NT2/D1 (cell line): ENCODE measurements at regions not wholly inside any gene's neighbourhood (a gene's known extent, or its start where the extent isn't known, plus 50 kb on each side); places are given as distances from the start of the nearest gene placed in this dataset.

Experiments used
- DNase-seq: peaks from one replicate; pipeline ENCODE4 v3.0.0-alpha.2; 2011; ENCODE audit warnings: low read depth, low spot score
- H3K27me3 ChIP-seq: 2 replicates; pipeline ENCODE4 v1.6.0; 2011; ENCODE audit warnings: mild to moderate bottlenecking; ENCODE audit not compliant: insufficient read length, insufficient read depth
- H3K36me3 ChIP-seq: 2 replicates; pipeline ENCODE4 v1.6.1; 2011; ENCODE audit warnings: mild to moderate bottlenecking, low read length, mixed read lengths; ENCODE audit not compliant: insufficient read depth, insufficient read length
- H3K4me1 ChIP-seq: 2 replicates; pipeline ENCODE4 v1.5.1; 2011; ENCODE audit not compliant: insufficient read depth, insufficient read length
- H3K4me3 ChIP-seq: 2 replicates; pipeline ENCODE4 v1.5.1; 2011; ENCODE audit warnings: low read depth; ENCODE audit not compliant: insufficient read length
- H3K9ac ChIP-seq: 2 replicates; pipeline ENCODE4 v1.6.0; 2011; ENCODE audit warnings: low read depth; ENCODE audit not compliant: insufficient read length
- H3K9me3 ChIP-seq: 2 replicates; pipeline ENCODE4 v1.5.1; 2011; ENCODE audit warnings: mild to moderate bottlenecking, low read length; ENCODE audit not compliant: insufficient read depth
- SUZ12 ChIP-seq: IDR thresholded peaks from 2 replicates; pipeline ENCODE4 v1.6.1; 2011; ENCODE audit not compliant: insufficient read length, insufficient read depth; ENCODE audit errors: extremely low read depth
- YY1 ChIP-seq: IDR thresholded peaks from 2 replicates; pipeline ENCODE4 v1.6.1; 2011; ENCODE audit not compliant: insufficient read length, insufficient read depth
- ZNF274 ChIP-seq: IDR thresholded peaks from 2 replicates; pipeline ENCODE4 v1.6.1; 2011; ENCODE audit warnings: mild to moderate bottlenecking, low read depth, low read length

GRCh38 chrX:34406580-34406979, 250.5 kb downstream of the TMEM47 start:
- TF ChIP-seq SUZ12 (no peak), ZNF274 (no peak), YY1 (no peak)
- H3K9ac ChIP-seq: no peak overlapping the region
- H3K9me3 ChIP-seq: no peaks in the 10 kb centered on the region
- no peak overlapping the region for H3K4me3 ChIP-seq
- H3K4me1 ChIP-seq: peaks cover 2% of the 10 kb centered on the region
- no peaks in the 10 kb centered on the region for H3K36me3 ChIP-seq
- no peak for DNase-seq
- no peaks in the 10 kb centered on the region for H3K27me3 ChIP-seq

DNA sequence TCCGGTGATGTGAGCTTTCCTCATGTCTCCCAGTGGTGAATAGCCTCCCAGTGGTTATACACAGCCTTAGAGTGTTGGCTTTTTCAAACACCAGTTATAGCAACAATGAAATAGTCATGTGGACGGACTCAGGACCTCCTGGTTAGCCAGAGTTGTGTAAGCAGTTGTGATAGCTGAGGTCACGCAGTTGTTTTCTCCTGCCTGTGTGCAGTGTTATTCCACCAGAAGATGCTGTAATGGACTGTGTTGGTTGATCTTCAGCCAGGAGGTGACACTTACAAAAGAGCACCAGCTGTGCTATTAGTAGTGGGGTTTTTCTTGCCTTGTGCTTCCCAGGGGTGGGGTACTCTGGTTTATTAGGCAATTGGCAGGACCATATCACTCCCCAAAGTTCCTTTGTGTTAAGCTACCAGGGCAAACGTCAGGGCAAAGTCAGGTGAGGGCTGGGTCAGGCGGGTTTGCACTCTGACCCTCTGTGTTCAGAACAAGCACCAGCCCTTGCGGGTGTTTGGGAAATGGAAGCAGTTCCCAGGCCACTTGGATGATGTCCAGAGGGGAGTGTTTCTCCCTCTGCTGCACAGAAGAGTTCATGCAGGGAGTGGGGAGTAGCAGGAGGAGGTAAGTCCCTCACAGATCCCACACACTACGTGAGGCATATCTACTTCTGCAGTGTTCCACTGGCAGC, 252.6 kb downstream of the TMEM47 start:
- H3K9ac ChIP-seq: no peak overlapping the region
- H3K4me1 ChIP-seq: peaks cover 2% of the 10 kb centered on the region
- TF ChIP-seq SUZ12 (no peak), YY1 (no peak), ZNF274 (no peak)
- H3K4me3 ChIP-seq: no peak overlapping the region
- no peaks in the 10 kb centered on the region for H3K27me3 ChIP-seq
- H3K36me3 ChIP-seq: no peaks in the 10 kb centered on the region
- DNase-seq: no peak
- H3K9me3 ChIP-seq: no peaks in the 10 kb centered on the region

GRCh38 chrX:34401411-34401810, 255.7 kb downstream of the TMEM47 start:
- Histone ChIP-seq H3K27me3 (no peaks in the 10 kb centered on the region), H3K4me3 (no peak overlapping the region), H3K9me3 (no peaks in the 10 kb centered on the region), H3K36me3 (no peaks in the 10 kb centered on the region), H3K9ac (no peak overlapping the region), H3K4me1 (peaks cover 2% of the 10 kb centered on the region)
- DNase-seq: no peak
- TF ChIP-seq SUZ12 (no peak), YY1 (no peak), ZNF274 (no peak)

- H3K4me1 ChIP-seq: no peaks in the 10 kb centered on the region
- H3K9me3 ChIP-seq: no peaks in the 10 kb centered on the region
- no peaks in the 10 kb centered on the region for H3K27me3 ChIP-seq
- H3K36me3 ChIP-seq: no peaks in the 10 kb centered on the region
- TF ChIP-seq YY1 (no peak), ZNF274 (no peak), SUZ12 (no peak)
- no peak overlapping the region for H3K9ac ChIP-seq
- DNase-seq: no peak
- no peak overlapping the region for H3K4me3 ChIP-seq
Measured at GRCh38 chrX:34382416-34382815, 250.3 kb upstream of the FAM47A start.

GRCh38 chrX:34381241-34381640, 249.1 kb upstream of the FAM47A start:
- Histone ChIP-seq H3K27me3 (no peaks in the 10 kb centered on the region), H3K36me3 (no peaks in the 10 kb centered on the region), H3K9me3 (no peaks in the 10 kb centered on the region), H3K4me3 (no peak overlapping the region), H3K4me1 (no peaks in the 10 kb centered on the region), H3K9ac (no peak overlapping the region)
- no peak for TF ChIP-seq ZNF274
- no peak for DNase-seq

DNA sequence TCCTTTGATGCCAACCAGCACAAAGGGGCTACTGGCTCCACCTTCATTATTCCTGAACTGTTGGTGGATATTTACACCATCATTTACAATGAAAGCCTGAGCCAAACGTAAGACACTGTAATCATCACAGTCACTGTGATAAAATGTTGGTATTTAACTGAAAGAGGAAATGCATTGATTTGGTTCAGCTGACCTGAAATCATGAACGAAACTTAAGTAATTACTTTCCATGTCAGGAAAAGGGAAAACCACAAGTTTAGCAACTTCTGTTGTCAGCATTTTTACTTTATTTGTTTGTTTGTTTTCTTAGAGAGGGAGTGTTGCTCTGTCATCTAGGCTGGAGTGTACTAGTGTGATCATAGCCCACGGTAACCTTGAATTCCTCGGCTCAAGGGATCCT, 247.8 kb upstream of the FAM47A start:
- DNase-seq: no peak
- H3K27me3 ChIP-seq: no peaks in the 10 kb centered on the region
- no peaks in the 10 kb centered on the region for H3K9me3 ChIP-seq
- no peak for TF ChIP-seq SUZ12
- TF ChIP-seq YY1: no peak
- no peak for TF ChIP-seq ZNF274
- H3K4me3 ChIP-seq: no peak overlapping the region
- no peaks in the 10 kb centered on the region for H3K4me1 ChIP-seq
- no peaks in the 10 kb centered on the region for H3K36me3 ChIP-seq
- no peak overlapping the region for H3K9ac ChIP-seq

DNA sequence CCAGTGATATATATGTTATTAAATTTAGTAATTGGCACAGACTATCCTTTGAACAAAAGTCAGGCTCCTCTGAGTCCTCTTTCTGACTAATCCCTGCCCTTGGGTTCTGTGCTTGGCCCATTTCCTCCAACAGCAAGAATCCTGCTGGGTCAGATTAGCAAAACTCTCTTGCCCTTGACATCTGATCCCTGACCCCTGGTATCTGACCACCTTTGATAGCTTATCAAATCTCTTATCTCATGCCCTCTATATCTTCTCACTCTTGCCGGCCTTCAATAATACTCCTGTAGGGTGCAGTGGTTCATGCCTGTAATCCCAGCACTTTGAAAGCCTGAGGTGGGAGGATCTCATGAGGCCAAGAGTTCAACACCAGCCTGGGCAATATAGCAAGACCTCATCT, 245.5 kb upstream of the FAM47A start:
- no peaks in the 10 kb centered on the region for H3K27me3 ChIP-seq
- no peaks in the 10 kb centered on the region for H3K4me1 ChIP-seq
- H3K4me3 ChIP-seq: no peak overlapping the region
- H3K9me3 ChIP-seq: no peaks in the 10 kb centered on the region
- no peaks in the 10 kb centered on the region for H3K36me3 ChIP-seq
- no peak overlapping the region for H3K9ac ChIP-seq
- TF ChIP-seq ZNF274 (no peak), YY1 (no peak), SUZ12 (no peak)
- DNase-seq: no peak

GRCh38 chrX:34371754-34372153, 239.6 kb upstream of the FAM47A start:
- Histone ChIP-seq H3K4me3 (no peak overlapping the region), H3K36me3 (no peaks in the 10 kb centered on the region), H3K9ac (no peak overlapping the region), H3K4me1 (no peaks in the 10 kb centered on the region), H3K27me3 (no peaks in the 10 kb centered on the region), H3K9me3 (no peaks in the 10 kb centered on the region)
- TF ChIP-seq ZNF274 (no peak), SUZ12 (no peak), YY1 (no peak)
- DNase-seq: no peak
